ENCODE measurements at regions not wholly inside any gene's neighbourhood (a gene's known extent, or its start where the extent isn't known, plus 50 kb on each side); places are given as distances from the start of the nearest gene placed in this dataset.

DNA sequence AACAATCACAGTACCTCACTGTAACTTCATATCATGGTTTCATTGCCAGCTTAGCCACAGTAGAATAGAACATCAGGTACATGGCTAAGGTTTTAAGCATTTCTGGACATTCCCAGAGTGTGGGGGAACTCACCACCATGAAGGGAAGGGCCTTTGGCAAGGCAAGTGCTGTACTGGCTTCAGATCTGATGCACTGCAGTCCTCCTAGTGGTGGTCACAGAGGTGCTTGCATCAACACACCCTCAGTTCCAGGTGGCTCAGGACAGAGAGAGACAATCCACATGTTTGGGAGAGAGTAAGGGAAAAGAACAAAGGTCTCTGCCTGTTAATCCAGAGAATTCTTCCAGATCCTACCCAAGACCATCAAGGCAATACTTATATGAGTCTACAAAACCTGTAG is 528.4 kb upstream of the RGS18 start:
- Histone ChIP-seq H3K27ac (no peak overlapping the region), H3K9me3 (peaks cover 0 to 17% (median 2%) of the 10 kb centered on the region in 8 donors), H3K4me1 (no peaks in the 10 kb centered on the region), H3K36me3 (no peaks in the 10 kb centered on the region), H3K4me3 (no peak overlapping the region), H3K27me3 (replicated peaks in 1 of 7) (no peaks in the 10 kb centered on the region)
- DNase-seq = no peak
- TF ChIP-seq, protein P1, sequence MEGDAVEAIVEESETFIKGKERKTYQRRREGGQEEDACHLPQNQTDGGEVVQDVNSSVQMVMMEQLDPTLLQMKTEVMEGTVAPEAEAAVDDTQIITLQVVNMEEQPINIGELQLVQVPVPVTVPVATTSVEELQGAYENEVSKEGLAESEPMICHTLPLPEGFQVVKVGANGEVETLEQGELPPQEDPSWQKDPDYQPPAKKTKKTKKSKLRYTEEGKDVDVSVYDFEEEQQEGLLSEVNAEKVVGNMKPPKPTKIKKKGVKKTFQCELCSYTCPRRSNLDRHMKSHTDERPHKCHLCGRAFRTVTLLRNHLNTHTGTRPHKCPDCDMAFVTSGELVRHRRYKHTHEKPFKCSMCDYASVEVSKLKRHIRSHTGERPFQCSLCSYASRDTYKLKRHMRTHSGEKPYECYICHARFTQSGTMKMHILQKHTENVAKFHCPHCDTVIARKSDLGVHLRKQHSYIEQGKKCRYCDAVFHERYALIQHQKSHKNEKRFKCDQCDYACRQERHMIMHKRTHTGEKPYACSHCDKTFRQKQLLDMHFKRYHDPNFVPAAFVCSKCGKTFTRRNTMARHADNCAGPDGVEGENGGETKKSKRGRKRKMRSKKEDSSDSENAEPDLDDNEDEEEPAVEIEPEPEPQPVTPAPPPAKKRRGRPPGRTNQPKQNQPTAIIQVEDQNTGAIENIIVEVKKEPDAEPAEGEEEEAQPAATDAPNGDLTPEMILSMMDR (IDR thresholded peaks at IDR 0.05 in 8 of 11, conservative IDR thresholded peaks at IDR 0.05 in 3 of 11) = no peak
- no peak for TF ChIP-seq POLR2AphosphoS5 (IDR thresholded peaks at IDR 0.05)
- TF ChIP-seq POLR2A (IDR thresholded peaks at IDR 0.05) = no peak
- intact Hi-C loops (cut with DNase I; ENCODE audit: low total_unique reads) = no loop called here

DNA sequence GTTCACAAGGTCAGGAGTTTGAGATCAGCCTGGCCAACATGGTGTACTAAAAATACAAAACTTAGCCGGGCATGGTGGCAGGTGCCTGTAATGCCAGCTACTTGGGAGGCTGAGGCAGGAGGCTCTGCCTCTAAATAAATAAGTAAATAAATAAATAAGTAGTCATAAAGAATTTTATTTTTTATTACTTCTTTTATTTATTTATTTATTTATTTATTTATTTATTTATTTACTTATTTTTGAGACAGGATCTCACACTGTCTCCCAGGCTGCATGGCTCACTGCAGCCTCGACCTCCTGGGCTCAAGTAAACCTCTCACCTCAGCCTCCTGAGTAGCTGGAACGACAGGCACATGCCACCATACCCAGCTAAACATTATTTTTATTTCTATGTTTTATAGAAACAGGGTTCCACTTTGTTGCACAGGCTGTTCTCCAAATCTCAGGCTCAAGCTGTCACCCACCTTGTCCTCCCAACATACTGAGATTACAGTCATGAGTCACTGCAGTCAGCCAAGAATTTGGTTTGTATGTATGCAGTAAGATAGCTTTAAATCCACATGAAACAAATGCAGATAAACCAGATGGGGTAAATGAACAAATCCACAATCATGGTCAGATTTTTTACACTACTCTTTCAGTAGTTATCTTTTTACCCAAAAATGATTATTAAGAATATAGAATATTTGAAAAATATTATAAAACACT is 523.3 kb upstream of the RGS18 start:
- H3K4me1 ChIP-seq = no peaks in the 10 kb centered on the region
- intact Hi-C loops (cut with DNase I; ENCODE audit: low total_unique reads) = no loop called here
- H3K27me3 ChIP-seq (replicated peaks in 1 of 7) = no peaks in the 10 kb centered on the region
- no peak overlapping the region for H3K4me3 ChIP-seq
- no peak overlapping the region for H3K27ac ChIP-seq
- peaks cover 0 to 14% (median 2%) of the 10 kb centered on the region in 8 donors for H3K9me3 ChIP-seq
- TF ChIP-seq, protein P1 (IDR thresholded peaks at IDR 0.05 in 8 of 11, conservative IDR thresholded peaks at IDR 0.05 in 3 of 11) = no peak
- no peak for TF ChIP-seq POLR2A (IDR thresholded peaks at IDR 0.05)
- no peak for TF ChIP-seq POLR2AphosphoS5 (IDR thresholded peaks at IDR 0.05)
- no peaks in the 10 kb centered on the region for H3K36me3 ChIP-seq
- no peak for DNase-seq
- WGBS, 5 donors = 72 to 86% (median 77%) methylated on average over 3 of the region's 3 CpGs

DNA sequence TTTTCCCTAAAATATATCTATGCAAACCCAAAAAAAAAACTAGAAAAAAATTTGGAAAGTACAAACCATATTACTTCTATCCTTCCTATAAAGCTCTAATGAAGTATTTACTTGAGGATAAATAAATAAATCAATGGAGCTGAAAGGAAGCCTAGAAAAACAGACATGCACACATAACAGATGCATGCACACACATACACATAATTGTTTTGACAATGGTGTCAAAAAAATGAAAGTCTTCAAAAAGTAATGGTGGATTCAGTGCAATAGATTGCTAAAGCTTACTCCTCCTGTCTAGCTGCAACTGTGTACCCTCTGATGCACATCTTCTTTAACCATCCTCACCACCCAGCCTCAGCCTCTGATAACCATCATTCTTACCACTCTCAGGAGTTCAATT is 521.9 kb upstream of the RGS18 start:
- no peak for DNase-seq
- Histone ChIP-seq H3K27ac (no peak overlapping the region), H3K9me3 (peaks cover 0 to 5% (median 0%) of the 10 kb centered on the region in 8 donors), H3K4me1 (no peaks in the 10 kb centered on the region), H3K36me3 (no peaks in the 10 kb centered on the region), H3K4me3 (no peak overlapping the region), H3K27me3 (replicated peaks in 1 of 7) (no peaks in the 10 kb centered on the region)
- intact Hi-C loops (cut with DNase I; ENCODE audit: low total_unique reads) = no loop called here
- TF ChIP-seq, protein P1 (IDR thresholded peaks at IDR 0.05 in 8 of 11, conservative IDR thresholded peaks at IDR 0.05 in 3 of 11) = no peak
- no peak for TF ChIP-seq POLR2A (IDR thresholded peaks at IDR 0.05)
- TF ChIP-seq POLR2AphosphoS5 (IDR thresholded peaks at IDR 0.05) = no peak

DNA sequence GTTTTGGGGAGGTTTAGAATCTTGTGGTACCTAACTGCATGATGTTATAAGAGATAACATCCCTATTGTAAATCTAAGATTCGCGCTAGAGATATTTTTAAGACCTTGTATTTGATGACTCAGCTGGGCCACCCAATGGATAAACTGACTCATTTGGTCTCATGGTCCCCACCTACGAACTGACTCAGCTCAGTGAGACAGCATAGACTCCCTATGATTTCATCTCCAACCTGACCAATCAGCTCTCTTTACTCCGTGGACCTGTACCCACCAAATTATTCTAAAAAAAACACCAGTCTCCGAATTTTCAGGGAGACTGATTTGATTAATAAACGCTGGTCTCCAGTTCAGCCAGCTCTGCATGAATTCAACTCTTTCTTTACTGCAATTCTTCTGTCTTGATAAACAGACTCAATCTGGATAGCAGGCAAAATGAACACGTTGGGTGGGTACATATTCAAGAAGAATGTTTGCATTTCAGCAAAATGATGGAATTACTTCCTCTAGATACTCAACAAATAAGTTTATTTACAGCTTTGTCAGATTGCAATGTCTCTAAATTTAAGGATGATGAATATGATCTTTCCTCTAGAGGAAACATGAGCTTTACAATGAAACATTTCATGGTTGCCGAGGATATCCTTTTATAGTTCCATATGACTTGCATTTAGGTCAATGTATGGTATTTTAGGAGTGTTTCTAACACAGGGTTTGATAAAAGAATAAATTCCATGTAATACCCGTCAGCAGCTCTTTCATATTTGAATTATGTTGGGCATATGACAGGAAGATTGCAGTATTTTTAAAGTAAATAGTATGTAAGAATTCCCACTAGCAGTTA is 516.6 kb upstream of the RGS18 start:
- Histone ChIP-seq H3K4me3 (no peak overlapping the region), H3K4me1 (no peaks in the 10 kb centered on the region), H3K36me3 (no peaks in the 10 kb centered on the region), H3K27ac (no peak overlapping the region), H3K27me3 (replicated peaks in 1 of 7) (no peaks in the 10 kb centered on the region), H3K9me3 (no peaks in the 10 kb centered on the region)
- intact Hi-C loops (cut with DNase I; ENCODE audit: low total_unique reads) = no loop called here
- WGBS, 5 donors = 74 to 84% (median 76%) methylated on average over 9 of the region's 9 CpGs
- TF ChIP-seq POLR2A (IDR thresholded peaks at IDR 0.05) (no peak), POLR2AphosphoS5 (IDR thresholded peaks at IDR 0.05) (no peak)
- TF ChIP-seq, protein P1 (IDR thresholded peaks at IDR 0.05 in 8 of 11, conservative IDR thresholded peaks at IDR 0.05 in 3 of 11) = no peak
- DNase-seq = no peak
